Gastrocnemius medialis (tissue), 4 donors: ENCODE measurements at regions not wholly inside any gene's neighbourhood (a gene's known extent, or its start where the extent isn't known, plus 50 kb on each side); places are given as distances from the start of the nearest gene placed in this dataset.

Experiments
- CTCF ChIP-seq, 5 experiments: fragments of 450-650 bp in 3 of 5; fragments of 200-600 bp in 2 of 5; sonication (generic) in 2 of 5; IDR thresholded peaks in 4 of 5; conservative IDR thresholded peaks in 1 of 5; 1 replicate in 4 of 5; 2 replicates in 1 of 5; pipeline ENCODE4 v1.5.1; 2016 to 2019; ENCODE audit warnings: antibody characterized with exemption in 5 of 5, mild to moderate bottlenecking in 3 of 5, moderate library complexity in 3 of 5
- POLR2A ChIP-seq, 2 donors: fragments of 450-650 bp; IDR thresholded peaks; one replicate each; pipeline ENCODE4 v1.6.1; 2017; ENCODE audit warnings: antibody characterized with exemption in 2 of 2, mild to moderate bottlenecking in 2 of 2, moderate library complexity in 2 of 2

- TF ChIP-seq CTCF (IDR thresholded peaks at IDR 0.05 in 4 of 5, conservative IDR thresholded peaks at IDR 0.05 in 1 of 5) (no peak), POLR2A (IDR thresholded peaks at IDR 0.05) (no peak)
Measured at GRCh38 chr13:90726375-90726774, 621.1 kb upstream of the MIR17HG start.
